HG03565 (cell line): ENCODE measurements at regions not wholly inside any gene's neighbourhood (a gene's known extent, or its start where the extent isn't known, plus 50 kb on each side); places are given as distances from the start of the nearest gene placed in this dataset.

Source experiments
- ATAC-seq: cut with Tn5 transposase; IDR thresholded peaks from one replicate; pipeline ENCODE4 v1.9.1; 2021; ENCODE audit warnings: mild to moderate bottlenecking, moderate library complexity; ENCODE audit not compliant: unreplicated experiment

DNA sequence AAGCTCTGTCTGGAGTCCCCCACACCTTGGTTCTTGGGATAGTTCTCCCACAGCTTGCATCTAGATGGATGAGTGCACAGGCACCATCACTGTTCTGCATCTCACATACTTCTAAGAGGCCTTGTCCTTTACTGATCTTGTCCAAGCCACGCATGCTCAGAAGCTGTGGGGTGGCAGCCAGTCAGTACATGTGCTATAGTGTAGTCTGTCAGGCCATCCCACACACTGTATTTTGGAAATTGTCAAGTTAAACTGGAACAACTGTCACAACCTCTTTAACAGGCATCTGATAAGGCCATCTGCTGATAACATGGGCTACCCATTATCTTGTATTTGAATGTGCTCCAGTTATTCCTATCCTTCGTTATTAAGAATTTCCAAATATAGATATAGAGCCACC lies 296.5 kb upstream of the AZI2 start:
- ATAC-seq, result no peak

DNA sequence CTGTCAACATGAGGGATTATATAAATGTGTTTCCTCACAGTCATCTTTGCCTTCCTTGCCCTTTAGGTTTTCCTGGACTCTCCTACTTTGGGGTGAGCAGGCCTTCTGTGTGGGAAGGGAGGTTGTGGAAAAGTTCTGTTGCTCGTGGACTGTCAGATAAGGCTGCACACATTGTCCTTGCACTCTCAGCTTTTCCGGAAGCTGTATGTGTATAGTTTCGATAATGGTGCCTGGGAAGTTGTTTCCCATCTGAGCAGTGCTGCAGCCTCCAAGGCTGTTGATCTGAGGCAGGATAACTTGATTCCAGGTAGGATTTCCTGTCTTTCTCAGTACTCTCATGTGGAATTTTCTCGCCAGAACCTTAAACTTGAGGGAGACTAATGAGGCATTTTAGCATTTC lies 297.8 kb upstream of the AZI2 start:
- no peak for ATAC-seq

DNA sequence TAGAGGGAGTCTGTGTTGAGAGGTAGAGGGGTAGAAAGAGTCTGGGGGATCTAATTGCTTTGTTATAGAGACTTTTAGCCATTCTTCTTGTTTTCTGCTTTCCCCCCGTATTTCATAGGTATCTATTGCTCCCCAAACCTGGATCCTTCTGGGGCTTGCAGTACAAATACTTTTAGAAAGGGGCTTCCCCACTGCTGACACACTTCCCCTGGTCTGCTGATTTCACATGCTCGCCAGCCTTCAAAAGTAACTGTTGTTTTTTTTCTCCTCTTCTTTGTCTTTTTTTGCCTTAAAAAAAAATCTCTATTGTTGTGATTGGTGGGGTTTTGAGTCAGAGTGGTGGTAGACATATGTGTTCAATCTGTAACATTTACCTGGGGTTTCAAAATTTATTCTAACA lies 300.6 kb upstream of the AZI2 start:
- no peak for ATAC-seq

- no peak for ATAC-seq
Measured at GRCh38 chr3:28651159-28651558, 302.5 kb upstream of the AZI2 start.

- no peak for ATAC-seq
Measured at GRCh38 chr3:28664123-28664522, 315.5 kb upstream of the AZI2 start.

DNA sequence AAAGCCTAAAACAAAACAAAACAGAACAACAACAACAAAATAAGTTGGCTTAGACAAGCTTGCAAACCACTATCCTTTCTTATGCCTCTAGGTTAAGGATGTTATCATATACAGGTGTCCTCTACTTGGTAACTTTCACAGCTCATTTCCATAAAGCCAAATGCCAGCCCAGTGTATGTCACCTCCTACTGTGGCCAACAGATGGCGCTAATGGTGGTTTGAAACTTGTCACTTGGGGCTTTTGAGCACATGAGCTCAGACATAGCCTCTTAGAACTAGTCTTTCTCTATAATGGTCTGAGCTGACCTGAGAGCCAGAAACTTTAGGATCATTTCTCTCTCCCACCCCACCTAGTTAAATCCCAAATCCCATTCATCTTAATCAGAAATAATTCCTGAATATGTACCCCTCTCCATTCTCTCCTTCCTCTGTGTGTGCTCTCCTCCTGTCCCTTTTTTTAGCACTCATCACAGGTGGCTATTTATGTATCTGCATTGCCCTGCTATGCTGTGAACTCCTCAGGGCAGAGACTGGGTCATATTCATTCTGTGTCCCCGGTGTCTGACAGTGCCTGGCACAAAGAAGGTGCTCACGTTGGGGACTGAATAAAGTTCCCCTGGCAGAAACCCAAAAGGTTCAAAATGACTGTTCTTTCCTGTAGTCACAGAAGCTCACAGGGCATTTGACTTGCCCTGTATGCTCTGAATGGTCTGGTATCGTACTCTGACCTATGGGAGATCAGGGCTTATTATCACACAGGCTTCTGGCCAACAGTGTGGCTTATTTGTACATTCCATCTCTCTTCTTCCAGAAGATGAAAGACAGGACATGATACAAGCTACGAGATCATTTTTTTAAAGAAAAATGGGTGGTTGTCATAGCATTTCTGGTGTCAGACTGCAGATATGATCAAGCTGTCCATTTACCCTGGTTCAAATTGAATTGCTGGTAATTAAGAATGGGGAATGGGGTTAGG lies 319.3 kb upstream of the AZI2 start:
- ATAC-seq, result peak; percentile 91

- ATAC-seq, result no peak
Measured at GRCh38 chr3:28669870-28670269, 321.2 kb upstream of the AZI2 start.

DNA sequence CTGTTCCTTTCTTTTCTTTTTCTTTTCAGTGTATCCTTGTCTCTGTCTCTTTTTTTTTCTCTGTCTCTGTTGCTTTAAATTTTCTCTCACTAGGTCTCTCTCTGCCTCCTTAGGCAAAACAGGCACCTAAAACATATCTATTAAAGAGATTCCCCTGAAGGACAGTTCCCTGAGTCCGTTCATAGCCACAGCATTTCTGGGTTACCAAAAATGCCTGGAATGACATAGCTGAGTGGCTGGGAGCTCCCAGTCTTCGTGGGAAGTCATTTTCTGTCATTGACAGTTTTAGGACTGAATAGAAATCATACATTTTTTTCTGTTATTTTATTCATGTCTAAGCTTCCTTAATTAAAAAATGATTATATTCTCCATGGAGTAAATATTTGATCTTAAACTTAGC lies 323.8 kb upstream of the AZI2 start:
- ATAC-seq, result no peak

DNA sequence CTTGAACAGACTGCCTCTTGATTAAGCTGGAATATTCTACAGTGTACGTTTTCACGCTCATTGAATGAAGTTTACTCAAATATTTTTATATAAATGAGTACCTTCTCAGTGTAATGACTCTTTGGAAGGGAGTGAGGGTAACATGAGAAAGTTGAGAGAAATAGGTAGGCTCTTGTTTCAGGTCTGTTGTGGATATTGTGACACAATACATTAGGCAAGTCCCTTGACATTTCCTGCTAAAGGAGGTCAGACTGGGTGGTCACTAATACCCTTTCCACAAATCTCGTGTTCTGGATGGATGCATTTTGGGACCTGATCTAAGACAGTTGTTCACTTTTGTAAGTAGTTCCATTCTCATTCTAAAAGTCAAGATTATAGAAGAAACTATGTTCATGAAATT lies 324.8 kb upstream of the AZI2 start:
- ATAC-seq, result no peak

- no peak for ATAC-seq
Measured at GRCh38 chr3:28674212-28674611, 325.6 kb upstream of the AZI2 start.

DNA sequence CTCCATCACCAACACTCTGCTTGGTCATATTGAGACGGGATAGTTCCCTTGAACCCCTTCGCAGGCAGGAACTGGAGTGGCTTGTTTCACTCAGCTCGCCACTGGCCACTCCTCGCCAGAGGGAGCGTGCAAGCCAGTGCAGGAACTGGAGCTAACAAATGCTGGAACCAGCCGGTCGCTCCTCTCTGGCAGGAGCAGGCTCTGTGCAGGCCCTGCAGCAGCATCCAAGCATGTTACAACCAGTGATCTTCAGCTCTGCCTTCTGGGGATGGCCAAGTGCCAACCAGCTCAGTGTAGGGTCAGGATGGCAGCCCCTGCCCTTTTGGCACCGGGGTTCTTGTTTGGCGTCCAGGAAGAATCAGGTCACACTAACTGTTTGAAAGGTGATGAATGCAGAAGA lies 329.0 kb upstream of the AZI2 start:
- no peak for ATAC-seq

DNA sequence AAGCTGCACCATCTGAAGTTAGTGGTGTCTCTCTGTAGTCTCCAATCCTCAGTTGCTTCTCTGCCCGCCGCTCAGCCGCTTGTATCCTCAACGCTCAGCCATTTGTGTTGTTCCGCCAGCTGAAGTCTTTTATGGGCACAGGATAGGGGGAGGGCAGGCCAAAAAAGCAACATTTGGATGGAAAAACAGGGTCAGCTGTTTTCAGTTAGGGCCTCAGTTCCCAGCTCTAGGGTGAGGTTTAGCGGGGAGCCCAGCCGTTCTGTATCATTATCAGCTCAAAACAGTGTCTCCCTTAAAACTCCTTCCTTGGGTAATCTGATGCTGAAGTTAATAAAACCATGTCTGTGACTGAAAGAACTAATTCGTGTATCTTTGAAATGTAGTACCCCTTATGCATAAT lies 329.5 kb upstream of the AZI2 start:
- ATAC-seq, result no peak

DNA sequence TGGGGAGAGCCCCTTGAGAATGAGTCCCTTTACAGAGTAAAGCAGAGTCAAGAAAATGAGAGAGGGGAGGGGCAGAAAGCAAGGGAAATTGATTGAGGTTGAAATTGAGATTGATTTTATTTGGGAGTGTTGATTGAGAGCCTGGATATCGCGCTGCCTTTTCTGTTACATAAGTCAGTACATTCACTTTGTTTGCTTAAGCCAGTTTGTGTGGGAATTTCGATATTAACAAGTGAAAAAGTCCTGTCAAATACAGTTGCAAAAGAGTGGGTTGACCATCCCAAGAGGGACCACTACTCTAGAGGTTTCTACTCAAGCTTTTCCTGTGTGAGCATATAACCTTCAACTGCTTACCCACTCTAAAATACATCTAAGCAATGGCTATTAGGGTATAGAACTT lies 331.4 kb upstream of the AZI2 start:
- no peak for ATAC-seq

DNA sequence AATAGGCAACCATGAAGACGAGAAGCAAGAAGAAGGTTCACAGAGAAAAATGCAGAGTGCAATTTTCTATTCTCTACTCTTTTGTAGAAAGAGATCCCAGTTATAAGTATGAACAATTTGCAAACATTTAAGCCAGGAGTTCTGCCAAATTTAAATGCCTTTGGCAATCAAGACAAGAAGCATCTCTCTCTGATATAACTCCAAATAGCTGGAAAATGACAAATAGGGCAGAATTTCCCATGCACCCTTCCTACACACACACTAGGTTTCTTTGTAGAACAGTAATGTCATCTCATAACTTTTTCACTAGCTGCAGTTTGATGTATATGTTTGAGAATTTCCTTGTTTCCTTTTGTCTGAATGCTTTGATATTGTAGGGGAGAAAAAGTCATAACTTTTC lies 333.5 kb upstream of the AZI2 start:
- ATAC-seq, result no peak

DNA sequence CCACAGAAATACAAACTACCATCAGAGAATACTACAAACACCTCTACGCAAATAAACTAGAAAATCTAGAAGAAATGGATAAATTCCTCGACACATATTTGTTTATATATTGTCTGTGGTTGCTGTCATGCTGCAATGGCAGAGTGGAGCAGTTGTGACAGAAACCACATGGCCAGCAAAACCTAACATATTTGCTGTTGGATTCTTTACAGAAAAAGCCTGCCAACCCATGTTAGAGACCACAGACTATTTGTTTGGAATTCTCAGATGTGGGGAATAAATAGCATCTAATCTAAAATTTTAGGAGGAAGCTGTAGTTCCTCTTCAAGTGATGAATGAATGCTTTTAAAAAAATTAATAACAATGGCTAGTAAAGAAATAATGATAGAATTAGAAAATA lies 341.6 kb upstream of the AZI2 start:
- ATAC-seq, result no peak

- ATAC-seq, result no peak
Measured at GRCh38 chr3:28698706-28699105, 350.1 kb upstream of the AZI2 start.

GRCh38 chr3:28699283-28699682 lies 350.7 kb upstream of the AZI2 start:
- no peak for ATAC-seq

- ATAC-seq, result peak; percentile 51
Measured at GRCh38 chr3:28700728-28701127, 352.1 kb upstream of the AZI2 start.

GRCh38 chr3:28703843-28704242 lies 355.2 kb upstream of the AZI2 start:
- ATAC-seq, result no peak

- no peak for ATAC-seq
Measured at GRCh38 chr3:28711293-28711692, 362.7 kb upstream of the AZI2 start.

GRCh38 chr3:28716939-28717338 lies 368.3 kb upstream of the AZI2 start:
- ATAC-seq, result no peak

- no peak for ATAC-seq
Measured at GRCh38 chr3:28718074-28718849, 369.6 kb upstream of the AZI2 start.
